KMS-11 (cell line): ENCODE measurements at regions not wholly inside any gene's neighbourhood (a gene's known extent, or its start where the extent isn't known, plus 50 kb on each side); places are given as distances from the start of the nearest gene placed in this dataset.
A peak's percentile ranks its signal among the peaks of the same experiment; 100 is the strongest.

ENCODE experiments used
- H2AFZ ChIP-seq: fragments of 200-600 bp; sonication (generic); 2 replicates; pipeline ENCODE4 v1.6.1; 2016; ENCODE audit warnings: antibody characterized with exemption, mixed run types, low read depth
- H3K27ac ChIP-seq: fragments of 200-600 bp; sonication (generic); 2 replicates; pipeline ENCODE4 v1.6.1; 2016; ENCODE audit warnings: mild to moderate bottlenecking, mixed run types
- H3K27me3 ChIP-seq: fragments of 200-600 bp; sonication (generic); 2 replicates; pipeline ENCODE4 v1.6.1; 2017; ENCODE audit warnings: mild to moderate bottlenecking, low read depth, mixed run types, moderate library complexity; ENCODE audit not compliant: insufficient read depth
- H3K36me3 ChIP-seq: fragments of 200-600 bp; sonication (generic); 2 replicates; pipeline ENCODE4 v1.6.1; 2017; ENCODE audit warnings: mild to moderate bottlenecking, mixed run types; ENCODE audit not compliant: insufficient read depth
- H3K4me1 ChIP-seq: fragments of 200-600 bp; sonication (generic); 2 replicates; pipeline ENCODE4 v1.6.1; 2016; ENCODE audit warnings: mild to moderate bottlenecking, low read depth, mixed run types; ENCODE audit not compliant: poor library complexity, severe bottlenecking
- H3K4me2 ChIP-seq: fragments of 200-600 bp; sonication (generic); 2 replicates; pipeline ENCODE4 v1.7.0; 2016; ENCODE audit warnings: mild to moderate bottlenecking, mixed run types
- H3K4me3 ChIP-seq: fragments of 200-600 bp; sonication (generic); IDR thresholded peaks from 2 replicates; pipeline ENCODE4 v1.6.1; 2017; ENCODE audit warnings: low read depth, low read length, mixed read lengths; ENCODE audit not compliant: insufficient read depth
- H3K79me2 ChIP-seq: fragments of 200-600 bp; sonication (generic); 2 replicates; pipeline ENCODE4 v1.6.1; 2016; ENCODE audit warnings: low read depth, mixed run types; ENCODE audit not compliant: insufficient read depth
- H3K9ac ChIP-seq: fragments of 200-600 bp; sonication (generic); 2 replicates; pipeline ENCODE4 v1.6.1; 2016; ENCODE audit warnings: mild to moderate bottlenecking, mixed run types
- H4K20me1 ChIP-seq: fragments of 200-600 bp; sonication (generic); 2 replicates; pipeline ENCODE4 v1.6.1; 2016; ENCODE audit warnings: mild to moderate bottlenecking, mixed run types; ENCODE audit not compliant: insufficient read depth
- TF ChIP-seq, protein P1 (sequence below): fragments of 200-600 bp; sonication (generic); conservative IDR thresholded peaks from 2 replicates; pipeline ENCODE4 v1.6.1; 2017; ENCODE audit warnings: low read depth, mild to moderate bottlenecking, antibody characterized with exemption, low read length, moderate library complexity, mixed read lengths

DNA sequence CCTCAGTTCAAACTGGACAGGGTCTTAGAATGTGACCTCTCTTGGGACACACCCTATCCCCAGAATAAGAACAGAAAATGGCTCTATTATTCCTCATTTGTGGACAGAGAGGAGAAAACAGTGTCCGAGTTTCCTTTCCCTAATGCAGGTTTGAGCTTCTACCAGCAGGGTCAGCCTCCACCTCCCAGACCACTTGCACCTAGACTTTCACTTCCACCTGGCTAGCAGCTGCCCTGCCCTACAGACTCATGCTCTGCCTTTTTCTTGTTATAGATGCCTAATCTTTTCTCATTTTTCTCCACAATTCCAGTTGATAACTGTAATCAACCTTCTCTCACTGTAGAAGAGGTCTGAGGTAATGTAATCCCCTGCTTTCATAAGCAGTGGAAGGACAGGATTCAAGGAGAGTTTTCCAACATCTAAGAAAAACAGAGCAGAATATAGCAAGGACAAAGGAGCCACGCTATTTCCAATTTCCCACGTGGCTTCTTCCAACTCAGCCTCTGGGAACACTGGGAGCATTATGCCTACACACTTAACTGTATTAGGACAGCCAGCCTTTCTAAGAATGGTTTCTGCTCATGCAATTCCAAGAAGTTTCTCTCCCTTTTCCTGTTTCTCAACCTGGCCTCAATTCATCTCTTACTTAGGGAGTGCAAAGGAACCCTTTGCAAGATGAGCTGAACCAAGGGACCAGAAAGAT lies 239.8 kb downstream of the BCL11A start:
- H3K27ac ChIP-seq: no peak overlapping the region
- H3K4me2 ChIP-seq: no peak overlapping the region
- no peak overlapping the region for H3K9ac ChIP-seq
- TF ChIP-seq, protein P1, sequence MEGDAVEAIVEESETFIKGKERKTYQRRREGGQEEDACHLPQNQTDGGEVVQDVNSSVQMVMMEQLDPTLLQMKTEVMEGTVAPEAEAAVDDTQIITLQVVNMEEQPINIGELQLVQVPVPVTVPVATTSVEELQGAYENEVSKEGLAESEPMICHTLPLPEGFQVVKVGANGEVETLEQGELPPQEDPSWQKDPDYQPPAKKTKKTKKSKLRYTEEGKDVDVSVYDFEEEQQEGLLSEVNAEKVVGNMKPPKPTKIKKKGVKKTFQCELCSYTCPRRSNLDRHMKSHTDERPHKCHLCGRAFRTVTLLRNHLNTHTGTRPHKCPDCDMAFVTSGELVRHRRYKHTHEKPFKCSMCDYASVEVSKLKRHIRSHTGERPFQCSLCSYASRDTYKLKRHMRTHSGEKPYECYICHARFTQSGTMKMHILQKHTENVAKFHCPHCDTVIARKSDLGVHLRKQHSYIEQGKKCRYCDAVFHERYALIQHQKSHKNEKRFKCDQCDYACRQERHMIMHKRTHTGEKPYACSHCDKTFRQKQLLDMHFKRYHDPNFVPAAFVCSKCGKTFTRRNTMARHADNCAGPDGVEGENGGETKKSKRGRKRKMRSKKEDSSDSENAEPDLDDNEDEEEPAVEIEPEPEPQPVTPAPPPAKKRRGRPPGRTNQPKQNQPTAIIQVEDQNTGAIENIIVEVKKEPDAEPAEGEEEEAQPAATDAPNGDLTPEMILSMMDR: no peak
- no peak overlapping the region for H3K4me3 ChIP-seq
- H3K27me3 ChIP-seq: no peaks in the 10 kb centered on the region
- H3K36me3 ChIP-seq: no peaks in the 10 kb centered on the region
- H2AFZ ChIP-seq: no peak overlapping the region
- H3K79me2 ChIP-seq: no peaks in the 10 kb centered on the region
- no peaks in the 10 kb centered on the region for H4K20me1 ChIP-seq
- peaks cover 17% of the 10 kb centered on the region for H3K4me1 ChIP-seq

DNA sequence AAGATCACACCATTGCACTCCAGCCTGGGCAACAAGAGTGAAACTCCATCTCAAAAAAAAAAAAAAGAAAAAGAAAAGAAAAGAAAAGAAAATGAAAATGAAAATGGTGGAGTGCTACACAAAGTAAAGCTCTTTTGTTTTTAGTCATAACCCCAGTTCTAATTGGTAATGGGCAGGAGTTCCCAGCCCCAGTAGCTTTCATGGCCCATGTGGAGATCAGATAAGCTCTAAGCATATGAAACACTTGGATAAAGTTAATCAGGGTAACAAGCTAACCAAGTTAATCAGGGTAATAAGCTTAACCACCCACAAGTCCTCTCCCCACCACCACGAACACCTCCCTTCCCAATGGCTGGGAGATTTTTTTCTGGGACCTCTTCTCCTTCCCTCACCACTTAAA lies 240.8 kb downstream of the BCL11A start:
- Histone ChIP-seq H3K27me3 (no peaks in the 10 kb centered on the region), H3K4me3 (no peak overlapping the region), H3K36me3 (no peaks in the 10 kb centered on the region), H3K4me2 (peak overlapping the region; percentile 19; the same call in 1 of the 2 replicates), H3K27ac (peak overlapping the region; percentile 16; the same call in 1 of the 2 replicates), H4K20me1 (no peaks in the 10 kb centered on the region), H3K9ac (no peak overlapping the region), H2AFZ (no peak overlapping the region), H3K79me2 (no peaks in the 10 kb centered on the region), H3K4me1 (peaks cover 17% of the 10 kb centered on the region)
- TF ChIP-seq, protein P1: no peak

DNA sequence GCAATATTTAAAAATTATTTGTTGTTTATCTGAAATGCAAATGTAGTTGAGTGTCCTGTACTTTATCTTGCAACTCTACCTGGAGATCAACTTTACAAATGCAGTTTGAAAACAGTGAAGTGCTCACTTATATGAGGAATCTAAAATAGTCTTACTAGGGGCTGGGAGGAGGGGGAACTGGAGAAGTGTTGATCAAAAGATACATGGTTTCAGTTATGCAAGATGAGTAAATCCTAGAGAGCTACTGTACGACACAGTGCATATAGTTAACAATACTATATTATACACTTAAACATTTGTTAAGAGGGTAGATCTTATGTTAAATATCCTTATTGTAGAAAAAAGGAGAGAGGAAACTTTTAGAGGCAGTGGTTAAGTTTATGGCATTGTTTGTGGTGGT lies 241.9 kb downstream of the BCL11A start:
- H3K79me2 ChIP-seq: no peaks in the 10 kb centered on the region
- no peak overlapping the region for H3K4me2 ChIP-seq
- TF ChIP-seq, protein P1: no peak
- H3K9ac ChIP-seq: no peak overlapping the region
- H3K4me3 ChIP-seq: no peak overlapping the region
- H3K27me3 ChIP-seq: no peaks in the 10 kb centered on the region
- H3K4me1 ChIP-seq: peaks cover 17% of the 10 kb centered on the region
- no peak overlapping the region for H2AFZ ChIP-seq
- H3K36me3 ChIP-seq: no peaks in the 10 kb centered on the region
- no peak overlapping the region for H3K27ac ChIP-seq
- no peaks in the 10 kb centered on the region for H4K20me1 ChIP-seq

DNA sequence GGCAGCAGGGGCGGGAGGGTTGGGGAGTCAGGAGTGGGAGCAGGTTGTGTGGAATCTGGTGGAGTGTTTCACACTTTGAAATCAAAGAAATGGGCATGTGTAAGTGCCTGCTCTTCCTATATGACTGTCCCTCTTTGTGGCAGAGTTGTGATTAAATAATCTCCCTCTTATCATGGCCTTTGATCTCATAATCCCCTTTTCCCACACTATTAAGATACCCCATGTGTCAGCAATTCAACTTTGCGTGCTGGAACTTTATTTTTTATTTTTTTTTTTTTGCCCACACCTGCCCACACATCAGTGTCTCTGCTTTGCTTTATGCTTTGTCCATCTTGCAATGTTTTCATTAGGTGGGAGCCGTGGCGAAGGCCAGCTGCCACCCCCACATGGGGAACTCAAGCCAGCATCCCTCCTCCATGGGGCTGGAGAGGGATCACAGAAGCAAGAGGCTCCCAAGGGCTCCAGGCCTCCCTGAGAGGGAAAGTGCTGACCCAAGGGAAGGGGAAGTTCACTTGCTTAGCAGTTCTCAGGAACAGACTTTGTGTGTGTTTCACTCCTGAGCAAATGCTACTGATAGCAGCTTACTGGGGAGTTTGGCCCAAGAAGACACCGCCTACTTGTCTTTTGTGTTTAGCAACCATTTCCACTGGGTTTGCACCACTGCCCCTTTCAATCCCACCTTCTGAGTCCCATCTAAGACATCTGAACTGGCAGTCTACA lies 243.4 kb downstream of the BCL11A start:
- TF ChIP-seq, protein P1: no peak
- H3K27me3 ChIP-seq: no peaks in the 10 kb centered on the region
- no peak overlapping the region for H3K4me2 ChIP-seq
- H4K20me1 ChIP-seq: no peaks in the 10 kb centered on the region
- H3K4me1 ChIP-seq: peaks cover 17% of the 10 kb centered on the region
- no peak overlapping the region for H3K4me3 ChIP-seq
- no peaks in the 10 kb centered on the region for H3K36me3 ChIP-seq
- H2AFZ ChIP-seq: no peak overlapping the region
- H3K9ac ChIP-seq: no peak overlapping the region
- no peak overlapping the region for H3K27ac ChIP-seq
- H3K79me2 ChIP-seq: no peaks in the 10 kb centered on the region
